ENCODE measurements at regions not wholly inside any gene's neighbourhood (a gene's known extent, or its start where the extent isn't known, plus 50 kb on each side); places are given as distances from the start of the nearest gene placed in this dataset.
"Not testable (repeated sequence)": the region's sequence is repeated elsewhere in the genome, so short reads cannot be mapped to it uniquely, and the experiment has no call there.

GRCh38 chr5:1731091-1731639, 68.5 kb downstream of the MRPL36 start:
- no peak for DNase-seq

GRCh38 chr5:1730487-1730847, 69.2 kb downstream of the MRPL36 start:
- no peak for DNase-seq

DNA sequence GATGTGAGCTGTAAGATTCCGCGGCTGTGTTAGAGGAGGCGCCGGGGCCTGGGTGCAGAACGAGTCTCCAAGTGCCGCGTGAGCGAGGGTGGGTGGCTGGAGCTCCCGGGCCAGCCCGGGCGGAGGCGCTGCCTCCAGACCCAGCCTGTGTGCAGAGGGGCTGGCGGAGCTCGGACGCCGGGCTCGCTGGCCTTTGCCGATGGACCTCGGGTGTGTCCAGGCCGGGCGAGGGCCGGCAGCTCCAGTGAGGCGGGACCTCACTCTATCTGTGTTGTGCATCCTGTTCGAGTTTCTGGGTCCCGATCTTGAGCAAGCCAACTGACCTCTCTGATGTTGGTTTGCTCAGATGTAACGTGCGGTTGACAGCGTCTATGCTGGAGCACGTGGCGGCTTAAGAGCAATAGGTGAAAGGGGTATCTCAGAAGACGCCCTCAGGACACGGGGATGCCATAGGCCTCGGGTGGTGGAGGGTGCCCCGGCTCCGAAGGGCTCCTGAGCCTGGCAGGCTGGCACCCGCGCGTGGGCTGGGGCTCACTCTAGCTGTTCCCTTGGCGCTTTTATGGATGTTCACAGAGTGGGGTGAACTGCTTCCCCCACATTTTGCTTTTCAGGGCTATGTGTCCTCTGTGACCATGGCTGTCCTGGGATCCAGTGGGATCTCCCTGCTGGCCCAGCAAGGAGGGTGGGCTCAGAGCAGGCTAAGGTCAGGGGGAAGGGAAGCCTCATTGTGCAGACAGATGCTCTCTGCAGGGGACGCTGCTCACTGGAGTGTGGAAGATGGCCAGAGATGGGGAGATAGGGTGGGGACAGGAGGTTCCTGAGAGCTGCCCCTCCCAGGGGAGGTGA, 69.8 kb downstream of the MRPL36 start:
- DNase-seq = no peak

- DNase-seq = no peak
These were observed 70.8 kb downstream of the MRPL36 start for GRCh38 chr5:1728846-1729245.

DNA sequence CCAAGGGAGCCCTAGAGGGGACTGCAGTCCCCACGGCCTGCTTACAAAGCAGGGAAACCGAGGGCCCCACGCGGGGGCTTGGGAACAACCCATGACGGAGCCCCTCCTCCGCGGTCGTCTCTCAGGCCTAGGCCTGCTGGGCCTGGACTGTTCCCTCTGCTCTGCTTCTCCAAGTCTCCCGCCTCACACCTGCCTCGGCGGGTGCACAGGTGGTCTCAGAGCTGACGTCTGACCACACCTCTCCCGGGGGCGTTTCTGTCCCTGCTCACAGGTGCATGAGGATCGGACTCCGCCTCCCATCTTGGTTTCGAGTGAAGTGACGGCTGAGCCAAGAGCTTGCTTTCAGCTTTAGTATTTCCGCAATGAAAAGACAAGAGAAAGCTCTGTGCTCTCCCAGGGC, 72.1 kb downstream of the MRPL36 start:
- no peak for DNase-seq

- DNase-seq = no peak
These were observed 72.7 kb downstream of the MRPL36 start for GRCh38 chr5:1726956-1727355.

GRCh38 chr5:1726469-1726865, 73.2 kb downstream of the MRPL36 start:
- DNase-seq = no peak

GRCh38 chr5:1725641-1726468, 73.8 kb downstream of the MRPL36 start:
- no peak for DNase-seq

GRCh38 chr5:1724822-1725602, 74.6 kb downstream of the MRPL36 start:
- no peak for DNase-seq

- DNase-seq = no peak
These were observed 75.4 kb downstream of the MRPL36 start for GRCh38 chr5:1723957-1724821.

DNA sequence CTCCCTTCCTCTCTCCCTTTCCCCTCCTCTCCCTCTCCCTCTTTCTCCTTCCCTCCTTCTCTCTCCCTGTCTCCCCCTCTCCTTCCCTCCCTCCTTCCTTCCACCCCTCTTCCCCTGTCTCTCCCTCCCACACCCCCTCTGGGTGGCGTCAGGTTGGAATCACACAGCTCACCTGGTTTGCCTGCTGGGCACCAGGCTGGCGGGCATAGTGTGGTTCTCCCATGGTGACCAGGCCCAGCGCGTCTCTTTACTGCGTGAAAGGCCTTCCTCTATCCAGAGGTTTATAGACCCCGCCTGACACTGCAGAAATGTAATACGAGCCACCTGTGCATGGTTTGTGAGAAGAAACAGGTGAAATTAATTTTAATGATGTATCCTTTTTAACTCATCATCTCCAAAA, 76.2 kb downstream of the MRPL36 start:
- no peak for DNase-seq

GRCh38 chr5:1722877-1723276, 76.8 kb downstream of the MRPL36 start:
- no peak for DNase-seq

GRCh38 chr5:1720396-1721110, 79.1 kb downstream of the MRPL36 start:
- DNase-seq = no peak

DNA sequence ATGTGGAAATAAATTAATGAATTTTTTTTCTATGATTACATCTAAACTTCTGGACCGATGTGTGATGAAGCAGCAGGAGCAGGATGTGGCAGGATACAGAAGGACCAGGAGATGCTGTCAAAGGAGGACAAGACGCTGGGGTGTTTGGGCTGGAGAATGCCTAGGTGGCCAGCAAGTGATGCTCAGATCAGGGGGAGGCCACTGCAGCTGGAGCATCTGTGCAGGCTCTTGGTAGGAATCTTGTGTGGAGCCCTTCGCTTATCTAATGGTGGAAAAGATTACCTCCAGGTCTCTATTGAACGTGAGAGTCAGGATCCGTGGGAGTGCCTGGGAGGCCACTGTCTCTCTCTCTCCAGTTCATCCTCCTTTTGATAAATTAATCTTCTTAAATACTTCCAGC, 79.8 kb downstream of the MRPL36 start:
- no peak for DNase-seq

DNA sequence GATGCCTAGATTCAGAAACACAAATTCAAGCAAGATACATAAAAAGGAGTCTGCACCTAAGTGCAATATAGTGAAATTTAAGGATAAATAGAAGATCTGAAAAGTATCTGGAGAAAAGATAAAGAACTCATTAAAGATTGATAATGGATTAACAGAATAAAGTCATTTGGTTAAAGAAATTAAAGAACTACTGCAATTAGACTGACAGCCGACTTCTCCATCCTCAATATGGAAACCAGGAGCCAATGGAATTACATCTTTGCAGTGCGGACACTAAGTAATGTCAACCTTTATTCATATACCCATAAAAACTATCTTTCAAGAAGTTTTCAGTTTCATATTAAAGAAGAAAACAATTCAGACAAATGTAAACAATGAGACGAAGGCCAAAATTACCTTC, 81.0 kb downstream of the MRPL36 start:
- DNase-seq = no peak

- not testable (repeated sequence) for DNase-seq
These were observed 89.5 kb downstream of the MRPL36 start for GRCh38 chr5:1710091-1710490.

- DNase-seq = no peak
These were observed 90.3 kb downstream of the MRPL36 start for GRCh38 chr5:1709171-1709803.

GRCh38 chr5:1708592-1709141, 91.0 kb downstream of the MRPL36 start:
- no peak for DNase-seq

GRCh38 chr5:1707467-1707866, 92.2 kb downstream of the MRPL36 start:
- no peak for DNase-seq

- no peak for DNase-seq
These were observed 93.2 kb downstream of the MRPL36 start for GRCh38 chr5:1706428-1706827.

GRCh38 chr5:1706021-1706420, 93.6 kb downstream of the MRPL36 start:
- DNase-seq = no peak

Data from GF-D8 (cell line).